HepG2 (cell line): ENCODE measurements at regions not wholly inside any gene's neighbourhood (a gene's known extent, or its start where the extent isn't known, plus 50 kb on each side); places are given as distances from the start of the nearest gene placed in this dataset.
A peak's percentile ranks its signal among the peaks of the same experiment; 100 is the strongest.

Experiments used
- ARNTL ChIP-seq: sonication (generic); formaldehyde crosslinking; IDR thresholded peaks from 2 replicates; pipeline ENCODE4 v1.4.0; 2020; ENCODE audit warnings: mild to moderate bottlenecking, missing genetic modification reagents
- CC2D1A ChIP-seq: sonication (generic); formaldehyde crosslinking; IDR thresholded peaks from 2 replicates; pipeline ENCODE4 v1.8.1; 2023; ENCODE audit warnings: mild to moderate bottlenecking, missing genetic modification reagents
- FOXP1 ChIP-seq, 2 experiments: fragments of 450-650 bp in 1 of 2; IDR thresholded peaks; 2 replicates each; pipeline ENCODE4 v1.6.1; 2017 to 2018; ENCODE audit warnings: antibody characterized with exemption in 1 of 2
- GATAD2A ChIP-seq: IDR thresholded peaks from 2 replicates; pipeline ENCODE4 v1.6.1; 2016
- GPN1 ChIP-seq: sonication (generic); formaldehyde crosslinking; IDR thresholded peaks from 2 replicates; pipeline ENCODE4 v1.5.1; 2020; ENCODE audit warnings: missing genetic modification reagents, borderline replicate concordance
- ZFAT ChIP-seq: sonication (generic); formaldehyde crosslinking; conservative IDR thresholded peaks from 2 replicates; pipeline ENCODE4 v1.8.1; 2023; ENCODE audit warnings: missing genetic modification reagents, inconsistent platforms
- ZNF264 ChIP-seq: sonication (generic); formaldehyde crosslinking; IDR thresholded peaks from 2 replicates; pipeline ENCODE4 v1.4.0; 2020; ENCODE audit warnings: missing genetic modification reagents
- ZNF343 ChIP-seq: sonication (generic); formaldehyde crosslinking; IDR thresholded peaks from 2 replicates; pipeline ENCODE4 v1.4.0; 2020; ENCODE audit warnings: mild to moderate bottlenecking, missing genetic modification reagents
- TF ChIP-seq, protein P1 (sequence below): sonication (generic); formaldehyde crosslinking; IDR thresholded peaks from 2 replicates; pipeline ENCODE4 v1.4.0; 2020; ENCODE audit warnings: missing genetic modification reagents, mild to moderate bottlenecking, borderline replicate concordance
- TF ChIP-seq, protein P2 (sequence below): sonication (generic); formaldehyde crosslinking; IDR thresholded peaks from 2 replicates; pipeline ENCODE4 v1.5.1; 2020; ENCODE audit warnings: mild to moderate bottlenecking, missing genetic modification reagents
- TF ChIP-seq, protein P3 (sequence below): sonication (generic); formaldehyde crosslinking; IDR thresholded peaks from 2 replicates; pipeline ENCODE4 v1.5.1; 2020; ENCODE audit warnings: missing genetic modification reagents, mild to moderate bottlenecking, borderline replicate concordance
- TF ChIP-seq, protein P4 (sequence below): sonication (generic); formaldehyde crosslinking; IDR thresholded peaks from 2 replicates; pipeline ENCODE4 v1.5.0; 2020; ENCODE audit warnings: missing genetic modification reagents
- TF ChIP-seq, protein P5 (sequence below): sonication (generic); formaldehyde crosslinking; IDR thresholded peaks from 2 replicates; pipeline ENCODE4 v1.8.0; 2022; ENCODE audit warnings: mild to moderate bottlenecking, missing genetic modification reagents, borderline replicate concordance

DNA sequence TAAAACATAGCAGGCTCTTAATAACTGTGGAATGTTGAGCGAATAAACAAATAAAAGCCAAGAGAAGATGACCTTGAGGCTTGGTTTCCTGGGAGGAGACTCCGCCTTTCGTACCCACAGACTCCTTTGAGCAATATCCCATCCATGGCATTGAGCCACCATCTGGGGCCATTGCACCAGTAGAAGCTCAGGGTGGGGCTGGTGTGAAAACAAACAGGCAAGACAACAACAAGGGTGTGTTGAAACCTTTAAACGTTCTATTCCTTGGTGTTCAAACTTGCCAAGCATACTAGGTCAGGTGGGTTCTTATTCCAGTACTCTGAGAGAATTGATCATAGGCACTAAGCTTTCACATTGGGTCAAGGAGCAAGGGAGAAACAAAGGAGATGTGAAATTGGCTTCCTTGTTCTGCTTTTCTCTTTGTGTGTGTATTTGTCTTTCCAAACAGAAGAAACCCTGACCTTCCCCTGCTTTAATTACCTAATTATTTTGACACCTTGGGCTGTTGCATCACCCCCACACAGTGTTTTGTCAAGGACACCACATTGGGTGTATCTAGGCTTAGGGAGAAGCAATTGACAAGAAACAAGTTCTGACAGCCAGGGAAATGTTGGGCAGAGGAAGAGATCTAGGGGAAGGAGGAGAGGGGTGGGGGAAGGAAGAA, 105.1 kb upstream of the BCL6 start (continued):
- no peak for TF ChIP-seq ARNTL
- TF ChIP-seq, protein P1, sequence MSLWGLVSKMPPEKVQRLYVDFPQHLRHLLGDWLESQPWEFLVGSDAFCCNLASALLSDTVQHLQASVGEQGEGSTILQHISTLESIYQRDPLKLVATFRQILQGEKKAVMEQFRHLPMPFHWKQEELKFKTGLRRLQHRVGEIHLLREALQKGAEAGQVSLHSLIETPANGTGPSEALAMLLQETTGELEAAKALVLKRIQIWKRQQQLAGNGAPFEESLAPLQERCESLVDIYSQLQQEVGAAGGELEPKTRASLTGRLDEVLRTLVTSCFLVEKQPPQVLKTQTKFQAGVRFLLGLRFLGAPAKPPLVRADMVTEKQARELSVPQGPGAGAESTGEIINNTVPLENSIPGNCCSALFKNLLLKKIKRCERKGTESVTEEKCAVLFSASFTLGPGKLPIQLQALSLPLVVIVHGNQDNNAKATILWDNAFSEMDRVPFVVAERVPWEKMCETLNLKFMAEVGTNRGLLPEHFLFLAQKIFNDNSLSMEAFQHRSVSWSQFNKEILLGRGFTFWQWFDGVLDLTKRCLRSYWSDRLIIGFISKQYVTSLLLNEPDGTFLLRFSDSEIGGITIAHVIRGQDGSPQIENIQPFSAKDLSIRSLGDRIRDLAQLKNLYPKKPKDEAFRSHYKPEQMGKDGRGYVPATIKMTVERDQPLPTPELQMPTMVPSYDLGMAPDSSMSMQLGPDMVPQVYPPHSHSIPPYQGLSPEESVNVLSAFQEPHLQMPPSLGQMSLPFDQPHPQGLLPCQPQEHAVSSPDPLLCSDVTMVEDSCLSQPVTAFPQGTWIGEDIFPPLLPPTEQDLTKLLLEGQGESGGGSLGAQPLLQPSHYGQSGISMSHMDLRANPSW (CRISPR knock-in tag): no peak
- no peak for TF ChIP-seq CC2D1A (CRISPR knock-in tag)
- TF ChIP-seq, protein P2, sequence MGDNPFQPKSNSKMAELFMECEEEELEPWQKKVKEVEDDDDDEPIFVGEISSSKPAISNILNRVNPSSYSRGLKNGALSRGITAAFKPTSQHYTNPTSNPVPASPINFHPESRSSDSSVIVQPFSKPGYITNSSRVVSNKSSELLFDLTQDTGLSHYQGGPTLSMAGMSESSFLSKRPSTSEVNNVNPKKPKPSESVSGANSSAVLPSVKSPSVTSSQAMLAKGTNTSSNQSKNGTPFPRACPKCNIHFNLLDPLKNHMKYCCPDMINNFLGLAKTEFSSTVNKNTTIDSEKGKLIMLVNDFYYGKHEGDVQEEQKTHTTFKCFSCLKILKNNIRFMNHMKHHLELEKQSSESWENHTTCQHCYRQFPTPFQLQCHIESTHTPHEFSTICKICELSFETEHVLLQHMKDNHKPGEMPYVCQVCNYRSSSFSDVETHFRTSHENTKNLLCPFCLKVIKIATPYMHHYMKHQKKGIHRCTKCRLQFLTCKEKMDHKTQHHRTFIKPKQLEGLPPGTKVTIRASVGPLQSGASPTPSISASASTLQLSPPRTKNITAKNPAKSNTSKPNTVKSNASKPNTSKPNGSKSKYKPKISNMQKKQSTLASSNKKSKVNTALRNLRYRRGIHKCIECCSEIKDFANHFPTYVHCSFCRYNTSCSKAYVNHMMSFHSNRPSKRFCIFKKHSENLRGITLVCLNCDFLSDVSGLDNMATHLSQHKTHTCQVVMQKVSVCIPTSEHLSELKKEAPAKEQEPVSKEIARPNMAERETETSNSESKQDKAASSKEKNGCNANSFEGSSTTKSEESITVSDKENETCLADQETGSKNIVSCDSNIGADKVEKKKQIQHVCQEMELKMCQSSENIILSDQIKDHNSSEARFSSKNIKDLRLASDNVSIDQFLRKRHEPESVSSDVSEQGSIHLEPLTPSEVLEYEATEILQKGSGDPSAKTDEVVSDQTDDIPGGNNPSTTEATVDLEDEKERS (CRISPR knock-in tag): no peak
- TF ChIP-seq, protein P3, sequence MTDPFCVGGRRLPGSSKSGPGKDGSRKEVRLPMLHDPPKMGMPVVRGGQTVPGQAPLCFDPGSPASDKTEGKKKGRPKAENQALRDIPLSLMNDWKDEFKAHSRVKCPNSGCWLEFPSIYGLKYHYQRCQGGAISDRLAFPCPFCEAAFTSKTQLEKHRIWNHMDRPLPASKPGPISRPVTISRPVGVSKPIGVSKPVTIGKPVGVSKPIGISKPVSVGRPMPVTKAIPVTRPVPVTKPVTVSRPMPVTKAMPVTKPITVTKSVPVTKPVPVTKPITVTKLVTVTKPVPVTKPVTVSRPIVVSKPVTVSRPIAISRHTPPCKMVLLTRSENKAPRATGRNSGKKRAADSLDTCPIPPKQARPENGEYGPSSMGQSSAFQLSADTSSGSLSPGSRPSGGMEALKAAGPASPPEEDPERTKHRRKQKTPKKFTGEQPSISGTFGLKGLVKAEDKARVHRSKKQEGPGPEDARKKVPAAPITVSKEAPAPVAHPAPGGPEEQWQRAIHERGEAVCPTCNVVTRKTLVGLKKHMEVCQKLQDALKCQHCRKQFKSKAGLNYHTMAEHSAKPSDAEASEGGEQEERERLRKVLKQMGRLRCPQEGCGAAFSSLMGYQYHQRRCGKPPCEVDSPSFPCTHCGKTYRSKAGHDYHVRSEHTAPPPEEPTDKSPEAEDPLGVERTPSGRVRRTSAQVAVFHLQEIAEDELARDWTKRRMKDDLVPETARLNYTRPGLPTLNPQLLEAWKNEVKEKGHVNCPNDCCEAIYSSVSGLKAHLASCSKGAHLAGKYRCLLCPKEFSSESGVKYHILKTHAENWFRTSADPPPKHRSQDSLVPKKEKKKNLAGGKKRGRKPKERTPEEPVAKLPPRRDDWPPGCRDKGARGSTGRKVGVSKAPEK (CRISPR knock-in tag): no peak
- TF ChIP-seq GATAD2A (CRISPR knock-in tag): peak; percentile 72
- TF ChIP-seq, protein P4, sequence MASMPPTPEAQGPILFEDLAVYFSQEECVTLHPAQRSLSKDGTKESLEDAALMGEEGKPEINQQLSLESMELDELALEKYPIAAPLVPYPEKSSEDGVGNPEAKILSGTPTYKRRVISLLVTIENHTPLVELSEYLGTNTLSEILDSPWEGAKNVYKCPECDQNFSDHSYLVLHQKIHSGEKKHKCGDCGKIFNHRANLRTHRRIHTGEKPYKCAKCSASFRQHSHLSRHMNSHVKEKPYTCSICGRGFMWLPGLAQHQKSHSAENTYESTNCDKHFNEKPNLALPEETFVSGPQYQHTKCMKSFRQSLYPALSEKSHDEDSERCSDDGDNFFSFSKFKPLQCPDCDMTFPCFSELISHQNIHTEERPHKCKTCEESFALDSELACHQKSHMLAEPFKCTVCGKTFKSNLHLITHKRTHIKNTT (CRISPR knock-in tag): no peak
- TF ChIP-seq, protein P5, sequence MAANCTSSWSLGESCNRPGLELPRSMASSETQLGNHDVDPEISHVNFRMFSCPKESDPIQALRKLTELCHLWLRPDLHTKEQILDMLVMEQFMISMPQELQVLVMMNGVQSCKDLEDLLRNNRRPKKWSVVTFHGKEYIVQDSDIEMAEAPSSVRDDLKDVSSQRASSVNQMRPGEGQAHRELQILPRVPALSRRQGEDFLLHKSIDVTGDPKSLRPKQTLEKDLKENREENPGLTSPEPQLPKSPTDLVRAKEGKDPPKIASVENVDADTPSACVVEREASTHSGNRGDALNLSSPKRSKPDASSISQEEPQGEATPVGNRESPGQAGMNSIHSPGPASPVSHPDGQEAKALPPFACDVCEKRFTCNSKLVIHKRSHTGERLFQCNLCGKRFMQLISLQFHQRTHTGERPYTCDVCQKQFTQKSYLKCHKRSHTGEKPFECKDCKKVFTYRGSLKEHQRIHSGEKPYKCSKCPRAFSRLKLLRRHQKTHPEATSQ (CRISPR knock-in tag): no peak
- TF ChIP-seq GPN1 (CRISPR knock-in tag): no peak
- no peak for TF ChIP-seq ZNF264 (CRISPR knock-in tag)
- TF ChIP-seq ZFAT (CRISPR knock-in tag): no peak
- no peak for TF ChIP-seq ZNF343
- no peak for TF ChIP-seq FOXP1 (IDR thresholded peaks at IDR 0.05)
- 0 out of 2 replicates have a peak, but pooled peaks have one; percentile 25 for TF ChIP-seq FOXP1 (CRISPR knock-in tag; IDR thresholded peaks at IDR 0.05)
